Type B pancreatic cell (in vitro differentiated cells): ENCODE measurements at regions not wholly inside any gene's neighbourhood (a gene's known extent, or its start where the extent isn't known, plus 50 kb on each side); places are given as distances from the start of the nearest gene placed in this dataset.
"Not testable (repeated sequence)": the region's sequence is repeated elsewhere in the genome, so short reads cannot be mapped to it uniquely, and the experiment has no call there.

Experiments used
- DNase-seq: peaks from one replicate; pipeline ENCODE4 v3.0.0; 2021; ENCODE audit warnings: mixed read lengths; ENCODE audit not compliant: unreplicated experiment; ENCODE audit errors: extremely low spot score
- H3K27ac Mint-ChIP-seq: 2 replicates; pipeline ENCODE4 v1.8.0; 2021; ENCODE audit warnings: mild to moderate bottlenecking, mixed read lengths
- H3K27me3 Mint-ChIP-seq: 2 replicates; pipeline ENCODE4 v1.8.0; 2021; ENCODE audit warnings: mixed read lengths
- H3K36me3 Mint-ChIP-seq: 2 replicates; pipeline ENCODE4 v1.8.0; 2021; ENCODE audit warnings: mixed read lengths
- H3K4me1 Mint-ChIP-seq: one replicate; pipeline ENCODE4 v1.8.0; 2021; ENCODE audit warnings: mixed read lengths; ENCODE audit not compliant: unreplicated experiment
- H3K4me3 Mint-ChIP-seq: 2 replicates; pipeline ENCODE4 v1.8.0; 2021; ENCODE audit warnings: mild to moderate bottlenecking, mixed read lengths
- H3K9me3 Mint-ChIP-seq: 2 replicates; pipeline ENCODE4 v1.8.0; 2021; ENCODE audit warnings: mixed read lengths
- CTCF ChIP-seq: fragments of 200-600 bp; sonication (generic); conservative IDR thresholded peaks from 2 replicates; pipeline ENCODE4 v1.5.0; 2021; ENCODE audit warnings: antibody characterized with exemption, mild to moderate bottlenecking

GRCh38 chr2:146415291-146415690, 1429.5 kb upstream of the ACVR2A start:
- peaks cover 9% of the 10 kb centered on the region for H3K4me1 Mint-ChIP-seq
- no peaks in the 10 kb centered on the region for H3K36me3 Mint-ChIP-seq
- no peak overlapping the region for H3K27ac Mint-ChIP-seq

GRCh38 chr2:146414456-146414855, 1430.4 kb upstream of the ACVR2A start:
- DNase-seq, result no peak
- Mint-ChIP-seq H3K4me3 (no peak overlapping the region), H3K9me3 (no peaks in the 10 kb centered on the region), H3K36me3 (no peaks in the 10 kb centered on the region), H3K27me3 (peaks cover 6% of the 10 kb centered on the region), H3K27ac (no peak overlapping the region), H3K4me1 (peaks cover 9% of the 10 kb centered on the region)
- no peak for TF ChIP-seq CTCF

More at GRCh38 chr2:146415291-146415690, 1429.5 kb upstream of the ACVR2A start:
- no peak overlapping the region for H3K4me3 Mint-ChIP-seq
- no peaks in the 10 kb centered on the region for H3K9me3 Mint-ChIP-seq
- H3K27me3 Mint-ChIP-seq, result peaks cover 6% of the 10 kb centered on the region
- DNase-seq, result no peak
- no peak for TF ChIP-seq CTCF

GRCh38 chr2:146413086-146413610, 1431.7 kb upstream of the ACVR2A start:
- no peak for TF ChIP-seq CTCF
- Mint-ChIP-seq H3K36me3 (no peaks in the 10 kb centered on the region), H3K4me1 (peaks cover 9% of the 10 kb centered on the region)

GRCh38 chr2:146412625-146413024, 1432.2 kb upstream of the ACVR2A start:
- peaks cover 9% of the 10 kb centered on the region for H3K4me1 Mint-ChIP-seq
- H3K27me3 Mint-ChIP-seq, result peaks cover 6% of the 10 kb centered on the region
- no peak overlapping the region for H3K4me3 Mint-ChIP-seq
- H3K36me3 Mint-ChIP-seq, result no peaks in the 10 kb centered on the region
- no peaks in the 10 kb centered on the region for H3K9me3 Mint-ChIP-seq
- no peak for TF ChIP-seq CTCF
- no peak for DNase-seq
- no peak overlapping the region for H3K27ac Mint-ChIP-seq

More at GRCh38 chr2:146413086-146413610, 1431.7 kb upstream of the ACVR2A start:
- no peak for DNase-seq
- Mint-ChIP-seq H3K27ac (no peak overlapping the region), H3K27me3 (peaks cover 6% of the 10 kb centered on the region), H3K4me3 (no peak overlapping the region), H3K9me3 (no peaks in the 10 kb centered on the region)

- not testable (repeated sequence) for H3K36me3 Mint-ChIP-seq, H3K4me3 Mint-ChIP-seq, H3K9me3 Mint-ChIP-seq, H3K27me3 Mint-ChIP-seq, H3K27ac Mint-ChIP-seq, H3K4me1 Mint-ChIP-seq, DNase-seq
These were observed 1439.2 kb upstream of the ACVR2A start for GRCh38 chr2:146405402-146406309.

GRCh38 chr2:146403546-146404160, 1441.2 kb upstream of the ACVR2A start:
- not testable (repeated sequence) for H3K4me1 Mint-ChIP-seq

More at GRCh38 chr2:146403546-146404160, 1441.2 kb upstream of the ACVR2A start:
- not testable (repeated sequence) for H3K36me3 Mint-ChIP-seq, H3K27me3 Mint-ChIP-seq, H3K4me3 Mint-ChIP-seq, H3K9me3 Mint-ChIP-seq, H3K27ac Mint-ChIP-seq, DNase-seq
